Sigmoid colon (tissue), 6 donors: ENCODE measurements at regions not wholly inside any gene's neighbourhood (a gene's known extent, or its start where the extent isn't known, plus 50 kb on each side); places are given as distances from the start of the nearest gene placed in this dataset.

Experiments
- DNase-seq: peaks from one replicate; pipeline ENCODE4 v3.0.0-alpha.2; 2019
- H3K27ac ChIP-seq, 4 donors: fragments of 200-600 bp; sonication (generic); one replicate each; pipeline ENCODE4 v1.5.1; 2016 to 2019; ENCODE audit warnings: mild to moderate bottlenecking in 1 of 4
- H3K27me3 ChIP-seq, 3 donors: fragments of 200-600 bp; sonication (generic); one replicate each; pipeline ENCODE4 v1.5.1; 2019; ENCODE audit warnings: mild to moderate bottlenecking in 1 of 3
- H3K36me3 ChIP-seq, 4 donors: fragments of 200-600 bp; sonication (generic); one replicate each; pipeline ENCODE4 v1.5.1; 2016 to 2019
- H3K4me1 ChIP-seq, 4 donors: fragments of 200-600 bp; sonication (generic); one replicate each; pipeline ENCODE4 v1.5.1; 2017 to 2019
- H3K4me3 ChIP-seq, 4 donors: fragments of 200-600 bp; sonication (generic); one replicate each; pipeline ENCODE4 v1.5.1; 2017 to 2019; ENCODE audit warnings: mild to moderate bottlenecking in 2 of 4, moderate library complexity in 1 of 4
- H3K9me3 ChIP-seq, 4 donors: fragments of 200-600 bp in 3 of 4; sonication (generic) in 3 of 4; one replicate each; pipeline versions ENCODE4 v1.5.1 to v1.6.1; 2013 to 2019
- CTCF ChIP-seq, 4 experiments: fragments of 450-650 bp in 3 of 4; fragments of 200-600 bp in 1 of 4; IDR thresholded peaks; one replicate each; pipeline ENCODE4 v1.5.1; 2016 to 2019; ENCODE audit warnings: antibody characterized with exemption in 4 of 4, mild to moderate bottlenecking in 3 of 4, moderate library complexity in 2 of 4
- EP300 ChIP-seq, 4 donors: sonication (generic); formaldehyde crosslinking; IDR thresholded peaks; one replicate each; pipeline ENCODE4 v1.6.1; 2017; ENCODE audit warnings: antibody characterized with exemption in 4 of 4
- POLR2A ChIP-seq, 2 donors: fragments of 450-650 bp; IDR thresholded peaks; one replicate each; pipeline ENCODE4 v1.6.1; 2016; ENCODE audit warnings: antibody characterized with exemption in 2 of 2, mild to moderate bottlenecking in 2 of 2, moderate library complexity in 2 of 2
- POLR2AphosphoS5 ChIP-seq, 4 donors: sonication (generic); formaldehyde crosslinking; IDR thresholded peaks; one replicate each; pipeline ENCODE4 v1.6.1; 2017; ENCODE audit warnings: antibody characterized with exemption in 4 of 4
- WGBS, 2 donors: extraction: QIAGEN DNeasy Blood & Tissue Kit; methylation state at CpG; one replicate each; pipeline ENCODE4 v1.1.7; 2013; 5-methylcytosine and 5-hydroxymethylcytosine counted together
- intact Hi-C: fragments of 100-400 bp; cut with DNase I; formaldehyde crosslinking; loops from one replicate; pipeline ENCODE4 v1.15.1; 2023
- donor health status: healthy with polysubstance abuse.
- donor health status: healthy.

GRCh38 chr5:29524227-29524626 is 1669.3 kb upstream of the CDH6 start:
- Histone ChIP-seq H3K4me3 (no peak overlapping the region), H3K4me1 (no peaks in the 10 kb centered on the region), H3K36me3 (no peaks in the 10 kb centered on the region), H3K27ac (no peak overlapping the region), H3K27me3 (no peaks in the 10 kb centered on the region), H3K9me3 (peaks cover 0 to 1% (median 0%) of the 10 kb centered on the region in 4 donors)
- WGBS, 2 donors: 57 to 60% methylated on average over 2 of the region's 2 CpGs
- intact Hi-C loops: no loop called here
- DNase-seq: no peak
- TF ChIP-seq POLR2AphosphoS5 (IDR thresholded peaks at IDR 0.05) (no peak), POLR2A (IDR thresholded peaks at IDR 0.05) (no peak), EP300 (IDR thresholded peaks at IDR 0.05) (no peak), CTCF (IDR thresholded peaks at IDR 0.05) (no peak)

- no peaks in the 10 kb centered on the region for H3K4me1 ChIP-seq
- TF ChIP-seq CTCF (IDR thresholded peaks at IDR 0.05): no peak
- no peak for TF ChIP-seq EP300 (IDR thresholded peaks at IDR 0.05)
- no peak for TF ChIP-seq POLR2A (IDR thresholded peaks at IDR 0.05)
- no peak for TF ChIP-seq POLR2AphosphoS5 (IDR thresholded peaks at IDR 0.05)
- DNase-seq: no peak
- H3K36me3 ChIP-seq: no peaks in the 10 kb centered on the region
- H3K4me3 ChIP-seq: no peak overlapping the region
- no peak overlapping the region for H3K27ac ChIP-seq
- intact Hi-C loops: no loop called here
- no peaks in the 10 kb centered on the region for H3K27me3 ChIP-seq
- WGBS, 2 donors: 72 to 84% methylated on average over 2 of the region's 2 CpGs
- peaks cover 0 to 7% (median 0%) of the 10 kb centered on the region in 4 donors for H3K9me3 ChIP-seq
Measured at GRCh38 chr5:29518176-29518575, 1675.3 kb upstream of the CDH6 start.

GRCh38 chr5:29516224-29516623 is 1677.3 kb upstream of the CDH6 start:
- Histone ChIP-seq H3K27me3 (no peaks in the 10 kb centered on the region), H3K27ac (no peak overlapping the region), H3K9me3 (peaks cover 0 to 7% (median 0%) of the 10 kb centered on the region in 4 donors), H3K4me3 (no peak overlapping the region), H3K36me3 (no peaks in the 10 kb centered on the region), H3K4me1 (no peaks in the 10 kb centered on the region)
- intact Hi-C loops: no loop called here
- DNase-seq: no peak
- TF ChIP-seq EP300 (IDR thresholded peaks at IDR 0.05) (no peak), POLR2A (IDR thresholded peaks at IDR 0.05) (no peak), CTCF (IDR thresholded peaks at IDR 0.05) (no peak), POLR2AphosphoS5 (IDR thresholded peaks at IDR 0.05) (no peak)
- WGBS, 2 donors: 78 to 88% methylated on average over 2 of the region's 2 CpGs

GRCh38 chr5:29508131-29508530 is 1685.4 kb upstream of the CDH6 start:
- TF ChIP-seq POLR2AphosphoS5 (IDR thresholded peaks at IDR 0.05) (no peak), CTCF (IDR thresholded peaks at IDR 0.05) (no peak), POLR2A (IDR thresholded peaks at IDR 0.05) (no peak), EP300 (IDR thresholded peaks at IDR 0.05) (no peak)
- WGBS, 2 donors: 94 to 96% methylated on average over 2 of the region's 2 CpGs
- no peaks in the 10 kb centered on the region for H3K4me1 ChIP-seq
- no peaks in the 10 kb centered on the region for H3K36me3 ChIP-seq
- no peak overlapping the region for H3K27ac ChIP-seq
- intact Hi-C loops: no loop called here
- H3K27me3 ChIP-seq: no peaks in the 10 kb centered on the region
- H3K4me3 ChIP-seq: no peak overlapping the region
- no peak for DNase-seq
- peaks cover 0 to 3% (median 0%) of the 10 kb centered on the region in 4 donors for H3K9me3 ChIP-seq

- TF ChIP-seq EP300 (IDR thresholded peaks at IDR 0.05): no peak
- no peak for TF ChIP-seq POLR2AphosphoS5 (IDR thresholded peaks at IDR 0.05)
- TF ChIP-seq POLR2A (IDR thresholded peaks at IDR 0.05): no peak
- TF ChIP-seq CTCF (IDR thresholded peaks at IDR 0.05): no peak
- H3K9me3 ChIP-seq: peaks cover 0 to 3% (median 0%) of the 10 kb centered on the region in 4 donors
- WGBS, 2 donors: 40 to 79% methylated on average over 1 of the region's 1 CpG
- no peak overlapping the region for H3K27ac ChIP-seq
- no peaks in the 10 kb centered on the region for H3K36me3 ChIP-seq
- intact Hi-C loops: no loop called here
- H3K27me3 ChIP-seq: no peaks in the 10 kb centered on the region
- H3K4me3 ChIP-seq: no peak overlapping the region
- no peak for DNase-seq
- no peaks in the 10 kb centered on the region for H3K4me1 ChIP-seq
Measured at GRCh38 chr5:29504411-29504810, 1689.1 kb upstream of the CDH6 start.
